T-cell (primary cell): ENCODE measurements at regions not wholly inside any gene's neighbourhood (a gene's known extent, or its start where the extent isn't known, plus 50 kb on each side); places are given as distances from the start of the nearest gene placed in this dataset.

ENCODE experiments used
- ATAC-seq, 4 experiments: fragments of 200-7000 bp in 3 of 4; fragments of 150-1000 bp in 1 of 4; cut with Tn5 transposase; replicated peaks in 1 of 4; 1 replicate in 3 of 4; 2 replicates in 1 of 4; pipeline ENCODE4 v1.10.0; 2021; ENCODE audit warnings: moderate library complexity in 3 of 4, mild to moderate bottlenecking in 2 of 4, moderate number of reproducible peaks in 1 of 4
- CTCF ChIA-PET, 2 donors: fragments of 300-600 bp; sonication (Branson Sonifier 250); formaldehyde crosslinking; loops; one replicate each; lab custom pipeline; 2022; ENCODE audit warnings: antibody characterized with exemption in 2 of 2; lab: Charles Lee
- POLR2A ChIA-PET, 2 donors: fragments of 300-600 bp; sonication (Branson Sonifier 250); formaldehyde crosslinking; loops; one replicate each; lab custom pipeline; 2022; ENCODE audit warnings: antibody characterized with exemption in 2 of 2; lab: Charles Lee
- DNase-seq, 35 experiments: peaks; one replicate each; pipeline versions ENCODE4 v3.0.0 to v3.0.0-alpha.2; 2013 to 2023
- H3K27ac ChIP-seq: one replicate; pipeline ENCODE4 v1.5.1; 2013; ENCODE audit warnings: low read length
- H3K27me3 ChIP-seq, 2 experiments: replicated peaks in 1 of 2; 1 replicate in 1 of 2; 2 replicates in 1 of 2; pipeline versions ENCODE4 v1.6.1 to v1.7.0; 2013; ENCODE audit warnings: low read length in 1 of 2, mixed read lengths in 1 of 2; ENCODE audit not compliant: control insufficient read depth in 2 of 2, insufficient read depth in 2 of 2; ENCODE audit errors: extremely low read depth in 1 of 2
- H3K36me3 ChIP-seq, 2 donors: 1 replicate in 1 of 2; 2 replicates in 1 of 2; pipeline versions ENCODE4 v1.6.1 to v1.7.0; 2013; ENCODE audit warnings: low read length in 1 of 2; ENCODE audit not compliant: control insufficient read depth in 2 of 2, insufficient read depth in 1 of 2; ENCODE audit errors: extremely low read depth in 1 of 2
- H3K4me1 ChIP-seq, 2 experiments: 1 replicate in 1 of 2; 2 replicates in 1 of 2; pipeline versions ENCODE4 v1.6.1 to v1.7.0; 2013; ENCODE audit warnings: low read length in 2 of 2, mixed read lengths in 1 of 2; ENCODE audit not compliant: insufficient read depth in 2 of 2, control insufficient read depth in 1 of 2; ENCODE audit errors: extremely low read depth in 1 of 2
- H3K4me3 ChIP-seq, 2 donors: 1 replicate in 1 of 2; 2 replicates in 1 of 2; pipeline versions ENCODE4 v1.5.1 to v1.7.0; 2013; ENCODE audit warnings: mild to moderate bottlenecking in 2 of 2, low read length in 1 of 2, moderate library complexity in 1 of 2; ENCODE audit not compliant: control insufficient read depth in 1 of 2; ENCODE audit errors: extremely low read depth in 1 of 2
- H3K9me3 ChIP-seq: 2 replicates; pipeline ENCODE4 v1.7.0; 2013
- H3K27ac Mint-ChIP-seq, 2 donors: one replicate each; pipeline ENCODE4 v1.8.0; 2020 to 2021; ENCODE audit warnings: mild to moderate bottlenecking in 2 of 2, mixed read lengths in 2 of 2
- H3K27me3 Mint-ChIP-seq, 2 donors: one replicate each; pipeline ENCODE4 v1.8.0; 2021 to 2022; ENCODE audit warnings: mixed read lengths in 2 of 2
- H3K36me3 Mint-ChIP-seq: one replicate; pipeline ENCODE4 v1.8.0; 2021; ENCODE audit warnings: mixed read lengths
- H3K4me1 Mint-ChIP-seq, 3 donors: one replicate each; pipeline ENCODE4 v1.8.0; 2020 to 2022; ENCODE audit warnings: mixed read lengths in 3 of 3, mild to moderate bottlenecking in 1 of 3
- H3K4me3 Mint-ChIP-seq, 3 donors: one replicate each; pipeline ENCODE4 v1.8.0; 2020 to 2022; ENCODE audit warnings: mild to moderate bottlenecking in 3 of 3, mixed read lengths in 3 of 3, moderate library complexity in 3 of 3
- H3K9me3 Mint-ChIP-seq, 3 donors: one replicate each; pipeline ENCODE4 v1.8.0; 2020 to 2022; ENCODE audit warnings: mixed read lengths in 3 of 3
- WGBS: methylation state at CpG from one replicate; pipeline ENCODE4 v1.1.5; 2013; ENCODE audit warnings: missing lambda C conversion rate; ENCODE audit not compliant: insufficient coverage; 5-methylcytosine and 5-hydroxymethylcytosine counted together

GRCh38 chr18:72223733-72224132 is 320.4 kb downstream of the CBLN2 start:
- Histone ChIP-seq H3K4me3 (no peak overlapping the region), H3K27me3 (no peaks in the 10 kb centered on the region), H3K36me3 (no peaks in the 10 kb centered on the region), H3K4me1 (no peaks in the 10 kb centered on the region), H3K27ac (no peak overlapping the region), H3K9me3 (no peaks in the 10 kb centered on the region)
- ChIA-PET POLR2A (no interaction called here), CTCF (no interaction called here)
- H3K27ac Mint-ChIP-seq, result no peak overlapping the region
- H3K9me3 Mint-ChIP-seq, result peaks cover 0 to 16% (median 5%) of the 10 kb centered on the region in 3 donors
- ATAC-seq, result no peak
- no peaks in the 10 kb centered on the region for H3K36me3 Mint-ChIP-seq
- H3K27me3 Mint-ChIP-seq, result no peaks in the 10 kb centered on the region
- no CpG with 5 or more reads among the region's 1 CpG for WGBS
- H3K4me3 Mint-ChIP-seq, result no peak overlapping the region
- DNase-seq, result no peak
- H3K4me1 Mint-ChIP-seq, result no peaks in the 10 kb centered on the region

- DNase-seq (peak in 1 of 35 experiments; percentile 1), ATAC-seq (no peak)
- H3K4me3 ChIP-seq, result no peak overlapping the region
- H3K27ac ChIP-seq, result no peak overlapping the region
- CTCF ChIA-PET, result no interaction called here
- POLR2A ChIA-PET, result no interaction called here
- Mint-ChIP-seq H3K9me3 (peaks cover 0 to 10% (median 7%) of the 10 kb centered on the region in 3 donors), H3K4me3 (no peak overlapping the region), H3K27ac (no peak overlapping the region), H3K36me3 (no peaks in the 10 kb centered on the region), H3K4me1 (no peaks in the 10 kb centered on the region), H3K27me3 (no peaks in the 10 kb centered on the region)
- H3K9me3 ChIP-seq, result no peaks in the 10 kb centered on the region
- H3K4me1 ChIP-seq, result no peaks in the 10 kb centered on the region
- H3K36me3 ChIP-seq, result no peaks in the 10 kb centered on the region
- WGBS, result 93% methylated on average over 45 of the region's 60 CpGs
- no peaks in the 10 kb centered on the region for H3K27me3 ChIP-seq
Measured at GRCh38 chr18:72208920-72209676, 335.0 kb downstream of the CBLN2 start.

DNA sequence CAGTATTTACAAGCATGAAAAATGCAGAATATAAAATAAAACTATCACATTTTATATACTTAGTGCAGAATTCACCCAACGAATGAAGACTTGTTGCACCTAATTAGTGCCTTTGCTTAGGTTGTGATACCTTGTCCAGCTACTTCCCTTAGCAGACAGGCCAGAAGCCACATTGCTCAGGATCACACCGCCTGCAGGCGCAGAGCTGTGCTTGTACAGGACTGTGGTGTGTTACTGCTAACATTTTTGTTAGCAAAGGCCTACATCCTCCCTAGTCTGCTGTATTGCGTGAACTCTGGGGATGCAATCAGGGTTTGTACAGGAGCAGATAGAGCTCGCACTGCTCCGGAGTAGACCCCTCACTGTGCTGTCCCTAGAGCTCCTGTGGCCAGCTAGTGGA is 336.9 kb downstream of the CBLN2 start:
- H3K4me1 ChIP-seq, result no peaks in the 10 kb centered on the region
- Mint-ChIP-seq H3K36me3 (no peaks in the 10 kb centered on the region), H3K9me3 (peaks cover 0 to 10% (median 3%) of the 10 kb centered on the region in 3 donors), H3K27me3 (no peaks in the 10 kb centered on the region), H3K4me3 (no peak overlapping the region), H3K27ac (no peak overlapping the region), H3K4me1 (no peaks in the 10 kb centered on the region)
- no peaks in the 10 kb centered on the region for H3K9me3 ChIP-seq
- DNase-seq (no peak), ATAC-seq (no peak)
- ChIA-PET POLR2A (no interaction called here), CTCF (no interaction called here)
- H3K4me3 ChIP-seq, result no peak overlapping the region
- no peaks in the 10 kb centered on the region for H3K36me3 ChIP-seq
- no CpG with 5 or more reads among the region's 6 CpGs for WGBS
- no peaks in the 10 kb centered on the region for H3K27me3 ChIP-seq
- H3K27ac ChIP-seq, result no peak overlapping the region

- no peaks in the 10 kb centered on the region for H3K36me3 Mint-ChIP-seq
- peaks cover 0 to 10% (median 3%) of the 10 kb centered on the region in 3 donors for H3K9me3 Mint-ChIP-seq
- H3K27me3 ChIP-seq, result no peaks in the 10 kb centered on the region
- no peaks in the 10 kb centered on the region for H3K4me1 ChIP-seq
- H3K4me3 ChIP-seq, result no peak overlapping the region
- DNase-seq, result no peak
- H3K27ac ChIP-seq, result no peak overlapping the region
- ChIA-PET POLR2A (no interaction called here), CTCF (no interaction called here)
- no peak for ATAC-seq
- no peaks in the 10 kb centered on the region for H3K36me3 ChIP-seq
- H3K27me3 Mint-ChIP-seq, result no peaks in the 10 kb centered on the region
- no peak overlapping the region for H3K27ac Mint-ChIP-seq
- no peaks in the 10 kb centered on the region for H3K4me1 Mint-ChIP-seq
- no peaks in the 10 kb centered on the region for H3K9me3 ChIP-seq
- H3K4me3 Mint-ChIP-seq, result no peak overlapping the region
- WGBS, result no CpG with 5 or more reads among the region's 1 CpG
Measured at GRCh38 chr18:72206814-72207213, 337.3 kb downstream of the CBLN2 start.

DNA sequence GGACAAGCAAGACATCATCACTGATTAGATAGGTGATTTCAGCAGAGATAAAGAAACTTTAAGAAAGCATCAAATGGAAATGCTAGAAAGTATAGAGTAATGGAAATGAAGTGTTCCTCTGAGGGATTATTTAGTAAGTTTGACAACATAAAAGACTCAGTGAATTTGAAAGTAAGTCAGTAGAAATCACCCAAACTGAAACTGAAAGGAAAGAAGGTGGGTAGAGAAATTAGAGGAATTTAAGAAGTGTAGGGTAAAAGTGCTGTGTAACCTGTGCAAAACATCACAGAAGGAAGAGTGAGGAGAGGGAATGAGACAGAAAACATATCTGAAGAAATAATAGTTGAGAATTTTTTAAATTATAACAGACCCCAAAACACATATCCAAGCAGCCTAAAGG is 343.1 kb downstream of the CBLN2 start:
- ChIA-PET POLR2A (no interaction called here), CTCF (no interaction called here)
- Histone ChIP-seq H3K4me3 (no peak overlapping the region), H3K27ac (no peak overlapping the region), H3K4me1 (no peaks in the 10 kb centered on the region), H3K27me3 (no peaks in the 10 kb centered on the region), H3K9me3 (no peaks in the 10 kb centered on the region), H3K36me3 (no peaks in the 10 kb centered on the region)
- no peak overlapping the region for H3K27ac Mint-ChIP-seq
- no peak overlapping the region for H3K4me3 Mint-ChIP-seq
- H3K36me3 Mint-ChIP-seq, result no peaks in the 10 kb centered on the region
- DNase-seq (no peak), ATAC-seq (no peak)
- H3K27me3 Mint-ChIP-seq, result no peaks in the 10 kb centered on the region
- peaks cover 0 to 5% (median 4%) of the 10 kb centered on the region in 3 donors for H3K9me3 Mint-ChIP-seq
- H3K4me1 Mint-ChIP-seq, result no peaks in the 10 kb centered on the region

- H3K4me3 Mint-ChIP-seq, result no peak overlapping the region
- no peak overlapping the region for H3K27ac Mint-ChIP-seq
- no peaks in the 10 kb centered on the region for H3K27me3 ChIP-seq
- H3K27ac ChIP-seq, result no peak overlapping the region
- no peak overlapping the region for H3K4me3 ChIP-seq
- no peaks in the 10 kb centered on the region for H3K9me3 ChIP-seq
- ChIA-PET POLR2A (no interaction called here), CTCF (no interaction called here)
- H3K9me3 Mint-ChIP-seq, result peaks cover 4 to 8% (median 4%) of the 10 kb centered on the region in 3 donors
- no peaks in the 10 kb centered on the region for H3K4me1 ChIP-seq
- ATAC-seq, result no peak
- H3K36me3 Mint-ChIP-seq, result no peaks in the 10 kb centered on the region
- no peaks in the 10 kb centered on the region for H3K36me3 ChIP-seq
- no peak for DNase-seq
- H3K27me3 Mint-ChIP-seq, result no peaks in the 10 kb centered on the region
- no peaks in the 10 kb centered on the region for H3K4me1 Mint-ChIP-seq
Measured at GRCh38 chr18:72197591-72197990, 346.6 kb downstream of the CBLN2 start.

DNA sequence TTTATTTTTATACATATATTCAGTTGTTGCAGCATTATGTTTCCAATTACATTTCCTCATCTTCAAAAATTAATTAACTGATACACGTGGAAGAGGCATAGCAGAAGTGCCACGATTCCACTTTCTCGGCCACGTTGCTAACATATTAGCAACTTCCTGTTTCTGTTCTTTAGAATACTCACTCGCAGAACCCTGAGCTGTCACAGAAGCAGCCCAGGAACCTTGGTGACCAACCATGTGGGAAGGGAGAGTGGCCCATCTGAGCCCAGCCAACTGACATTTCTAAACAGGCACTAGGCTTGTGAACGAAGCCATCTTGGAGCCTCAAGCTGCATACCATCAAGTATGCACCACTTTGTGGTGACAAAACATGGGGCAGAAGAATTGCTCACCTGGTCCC is 350.1 kb downstream of the CBLN2 start:
- Histone ChIP-seq H3K27me3 (no peaks in the 10 kb centered on the region), H3K36me3 (no peaks in the 10 kb centered on the region), H3K27ac (no peak overlapping the region), H3K4me1 (no peaks in the 10 kb centered on the region), H3K4me3 (no peak overlapping the region), H3K9me3 (no peaks in the 10 kb centered on the region)
- DNase-seq, result no peak
- no peaks in the 10 kb centered on the region for H3K36me3 Mint-ChIP-seq
- H3K4me3 Mint-ChIP-seq, result no peak overlapping the region
- H3K27ac Mint-ChIP-seq, result no peak overlapping the region
- H3K4me1 Mint-ChIP-seq, result no peaks in the 10 kb centered on the region
- ChIA-PET POLR2A (no interaction called here), CTCF (no interaction called here)
- no peak for ATAC-seq
- H3K27me3 Mint-ChIP-seq, result no peaks in the 10 kb centered on the region
- H3K9me3 Mint-ChIP-seq, result peaks cover 6 to 10% (median 8%) of the 10 kb centered on the region in 3 donors
- WGBS, result 75% methylated on average over 5 of the region's 6 CpGs
